Tibial nerve (tissue), 4 donors: ENCODE measurements at regions not wholly inside any gene's neighbourhood (a gene's known extent, or its start where the extent isn't known, plus 50 kb on each side); places are given as distances from the start of the nearest gene placed in this dataset.

Source experiments
- DNase-seq, 2 donors: peaks; one replicate each; pipeline ENCODE4 v3.0.0-alpha.2; 2019; ENCODE audit warnings: low spot score in 2 of 2
- H3K27ac ChIP-seq, 4 donors: fragments of 200-600 bp; sonication (generic) in 3 of 4; one replicate each; pipeline ENCODE4 v1.5.1; 2017 to 2019; ENCODE audit warnings: mild to moderate bottlenecking in 1 of 4
- H3K27me3 ChIP-seq, 2 donors: fragments of 200-600 bp; sonication (generic) in 1 of 2; one replicate each; pipeline versions ENCODE4 v1.5.1 to v1.6.0; 2017 to 2019
- H3K36me3 ChIP-seq, 3 donors: fragments of 200-600 bp; sonication (generic); one replicate each; pipeline ENCODE4 v1.5.1; 2018 to 2019
- H3K4me1 ChIP-seq, 4 donors: fragments of 200-600 bp; sonication (generic) in 3 of 4; one replicate each; pipeline ENCODE4 v1.5.1; 2017 to 2019
- H3K4me3 ChIP-seq, 4 donors: fragments of 200-600 bp; sonication (generic) in 3 of 4; one replicate each; pipeline ENCODE4 v1.5.1; 2017 to 2019; ENCODE audit warnings: mild to moderate bottlenecking in 1 of 4, moderate library complexity in 1 of 4
- H3K9me3 ChIP-seq, 4 donors: fragments of 200-600 bp; sonication (generic) in 3 of 4; one replicate each; pipeline ENCODE4 v1.5.1; 2017 to 2019
- CTCF ChIP-seq, 5 experiments: fragments of 200-600 bp in 3 of 5; fragments of 450-650 bp in 2 of 5; sonication (generic) in 3 of 5; IDR thresholded peaks; one replicate each; pipeline ENCODE4 v1.5.1; 2016 to 2019; ENCODE audit warnings: antibody characterized with exemption in 5 of 5, mild to moderate bottlenecking in 3 of 5, moderate library complexity in 2 of 5
- EP300 ChIP-seq, 2 donors: sonication (generic); formaldehyde crosslinking; IDR thresholded peaks; one replicate each; pipeline ENCODE4 v1.6.1; 2017; ENCODE audit warnings: antibody characterized with exemption in 2 of 2, mild to moderate bottlenecking in 1 of 2
- POLR2A ChIP-seq, 2 donors: fragments of 450-650 bp; IDR thresholded peaks; one replicate each; pipeline ENCODE4 v1.6.1; 2017; ENCODE audit warnings: antibody characterized with exemption in 2 of 2, mild to moderate bottlenecking in 2 of 2, moderate library complexity in 2 of 2
- WGBS, 2 donors: methylation state at CpG; one replicate each; pipeline ENCODE4 v1.1.5; 2018; 5-methylcytosine and 5-hydroxymethylcytosine counted together

- TF ChIP-seq POLR2A (IDR thresholded peaks at IDR 0.05) (no peak), EP300 (IDR thresholded peaks at IDR 0.05) (no peak), CTCF (IDR thresholded peaks at IDR 0.05) (no peak)
- H3K27ac ChIP-seq = no peak overlapping the region
- no peak overlapping the region for H3K4me3 ChIP-seq
- no peaks in the 10 kb centered on the region for H3K9me3 ChIP-seq
- WGBS, 2 donors = 68% methylated on average over 3 of the region's 3 CpGs
- H3K4me1 ChIP-seq = no peaks in the 10 kb centered on the region
- no peaks in the 10 kb centered on the region for H3K27me3 ChIP-seq
- no peak for DNase-seq
- H3K36me3 ChIP-seq = no peaks in the 10 kb centered on the region
Observed at GRCh38 chr4:104728380-104729122, 233.9 kb upstream of the CXXC4 start.

GRCh38 chr4:104732766-104733165 lies 238.1 kb upstream of the CXXC4 start:
- Histone ChIP-seq H3K27ac (no peak overlapping the region), H3K27me3 (no peaks in the 10 kb centered on the region), H3K4me3 (no peak overlapping the region), H3K9me3 (no peaks in the 10 kb centered on the region), H3K4me1 (no peaks in the 10 kb centered on the region), H3K36me3 (no peaks in the 10 kb centered on the region)
- DNase-seq = no peak
- TF ChIP-seq POLR2A (IDR thresholded peaks at IDR 0.05) (no peak), EP300 (IDR thresholded peaks at IDR 0.05) (no peak), CTCF (IDR thresholded peaks at IDR 0.05) (no peak)

- H3K27ac ChIP-seq = no peak overlapping the region
- DNase-seq = no peak
Observed at GRCh38 chr4:104735174-104735573, 240.5 kb upstream of the CXXC4 start.

GRCh38 chr4:104740161-104740560 lies 245.5 kb upstream of the CXXC4 start:
- H3K4me3 ChIP-seq = no peak overlapping the region
- TF ChIP-seq CTCF (IDR thresholded peaks at IDR 0.05) = no peak
- no peak for TF ChIP-seq POLR2A (IDR thresholded peaks at IDR 0.05)
- TF ChIP-seq EP300 (IDR thresholded peaks at IDR 0.05) = no peak
- DNase-seq = no peak
- no peak overlapping the region for H3K27ac ChIP-seq
- no peaks in the 10 kb centered on the region for H3K9me3 ChIP-seq
- 78 to 84% methylated on average over 3 of the region's 3 CpGs for WGBS, 2 donors
- H3K4me1 ChIP-seq = no peaks in the 10 kb centered on the region
- no peaks in the 10 kb centered on the region for H3K36me3 ChIP-seq
- H3K27me3 ChIP-seq = no peaks in the 10 kb centered on the region

More at GRCh38 chr4:104735174-104735573, 240.5 kb upstream of the CXXC4 start:
- no peaks in the 10 kb centered on the region for H3K4me1 ChIP-seq
- H3K36me3 ChIP-seq = no peaks in the 10 kb centered on the region
- WGBS, 2 donors = 43 to 54% methylated on average over 2 of the region's 2 CpGs
- H3K4me3 ChIP-seq = no peak overlapping the region
- no peaks in the 10 kb centered on the region for H3K27me3 ChIP-seq
- TF ChIP-seq POLR2A (IDR thresholded peaks at IDR 0.05) (no peak), EP300 (IDR thresholded peaks at IDR 0.05) (no peak), CTCF (IDR thresholded peaks at IDR 0.05) (no peak)
- H3K9me3 ChIP-seq = no peaks in the 10 kb centered on the region

- no peaks in the 10 kb centered on the region for H3K36me3 ChIP-seq
- no peak overlapping the region for H3K4me3 ChIP-seq
- no peak for DNase-seq
- 58 to 71% methylated on average over 6 of the region's 6 CpGs for WGBS, 2 donors
- no peaks in the 10 kb centered on the region for H3K27me3 ChIP-seq
- TF ChIP-seq POLR2A (IDR thresholded peaks at IDR 0.05) = no peak
- no peak for TF ChIP-seq EP300 (IDR thresholded peaks at IDR 0.05)
- TF ChIP-seq CTCF (IDR thresholded peaks at IDR 0.05) = no peak
- H3K4me1 ChIP-seq = no peaks in the 10 kb centered on the region
- H3K27ac ChIP-seq = no peak overlapping the region
- no peaks in the 10 kb centered on the region for H3K9me3 ChIP-seq
Observed at GRCh38 chr4:104743215-104743653, 248.5 kb upstream of the CXXC4 start.
